Peyer's patch (tissue), 4 donors: ENCODE measurements at regions not wholly inside any gene's neighbourhood (a gene's known extent, or its start where the extent isn't known, plus 50 kb on each side); places are given as distances from the start of the nearest gene placed in this dataset.

Experiments used
- CTCF ChIP-seq, 6 experiments: fragments of 450-650 bp in 4 of 6; fragments of 200-600 bp in 2 of 6; sonication (generic) in 1 of 6; IDR thresholded peaks; one replicate each; pipeline ENCODE4 v1.5.1; 2017 to 2019; ENCODE audit warnings: antibody characterized with exemption in 6 of 6, mild to moderate bottlenecking in 3 of 6, moderate library complexity in 1 of 6
- POLR2A ChIP-seq, 2 donors: fragments of 450-650 bp; IDR thresholded peaks; one replicate each; pipeline ENCODE4 v1.5.1; 2017; ENCODE audit warnings: antibody characterized with exemption in 2 of 2, mild to moderate bottlenecking in 2 of 2, moderate library complexity in 2 of 2

- TF ChIP-seq CTCF (IDR thresholded peaks at IDR 0.05): no peak
- no peak for TF ChIP-seq POLR2A (IDR thresholded peaks at IDR 0.05)
Measured at GRCh38 chr20:6348908-6349307, 226.1 kb upstream of the FERMT1 start.
